ENCODE measurements at regions not wholly inside any gene's neighbourhood (a gene's known extent, or its start where the extent isn't known, plus 50 kb on each side); places are given as distances from the start of the nearest gene placed in this dataset.

GRCh38 chr20:7085467-7085866, 318.0 kb downstream of the BMP2 start:
- DNase-seq (ENCODE audit: low read depth) = no peak

- DNase-seq (ENCODE audit: low read depth) = no peak
Measured at GRCh38 chr20:7087803-7088202, 320.3 kb downstream of the BMP2 start.

GRCh38 chr20:7090001-7090400, 322.5 kb downstream of the BMP2 start:
- DNase-seq (ENCODE audit: low read depth) = no peak

- no peak for DNase-seq (ENCODE audit: low read depth)
Measured at GRCh38 chr20:7090811-7091210, 323.3 kb downstream of the BMP2 start.

- no peak for DNase-seq (ENCODE audit: low read depth)
Measured at GRCh38 chr20:7091655-7092054, 324.2 kb downstream of the BMP2 start.

GRCh38 chr20:7094438-7094997, 327.0 kb downstream of the BMP2 start:
- no peak for DNase-seq (ENCODE audit: low read depth)

- no peak for DNase-seq (ENCODE audit: low read depth)
Measured at GRCh38 chr20:7106910-7107309, 339.4 kb downstream of the BMP2 start.

GRCh38 chr20:7108929-7109328, 341.4 kb downstream of the BMP2 start:
- no peak for DNase-seq (ENCODE audit: low read depth)

GRCh38 chr20:7113577-7114466, 346.3 kb downstream of the BMP2 start:
- no peak for DNase-seq (ENCODE audit: low read depth)

- no peak for DNase-seq (ENCODE audit: low read depth)
Measured at GRCh38 chr20:7123457-7123856, 356.0 kb downstream of the BMP2 start.

GRCh38 chr20:7124120-7124519, 356.6 kb downstream of the BMP2 start:
- DNase-seq (ENCODE audit: low read depth) = no peak

- no peak for DNase-seq (ENCODE audit: low read depth)
Measured at GRCh38 chr20:7136886-7137285, 369.4 kb downstream of the BMP2 start.

GRCh38 chr20:7137395-7138151, 370.1 kb downstream of the BMP2 start:
- DNase-seq (ENCODE audit: low read depth) = no peak

- DNase-seq (ENCODE audit: low read depth) = no peak
Measured at GRCh38 chr20:7144464-7144863, 377.0 kb downstream of the BMP2 start.

- no peak for DNase-seq (ENCODE audit: low read depth)
Measured at GRCh38 chr20:7146552-7147219, 379.2 kb downstream of the BMP2 start.

GRCh38 chr20:7147220-7147601, 379.7 kb downstream of the BMP2 start:
- DNase-seq (ENCODE audit: low read depth) = no peak

- DNase-seq (ENCODE audit: low read depth) = no peak
Measured at GRCh38 chr20:7151676-7152470, 384.4 kb downstream of the BMP2 start.

- DNase-seq (ENCODE audit: low read depth) = no peak
Measured at GRCh38 chr20:7155282-7155681, 387.8 kb downstream of the BMP2 start.

GRCh38 chr20:7155794-7156193, 388.3 kb downstream of the BMP2 start:
- DNase-seq (ENCODE audit: low read depth) = no peak

GRCh38 chr20:7159903-7160302, 392.4 kb downstream of the BMP2 start:
- no peak for DNase-seq (ENCODE audit: low read depth)

GRCh38 chr20:7161690-7162089, 394.2 kb downstream of the BMP2 start:
- no peak for DNase-seq (ENCODE audit: low read depth)

- no peak for DNase-seq (ENCODE audit: low read depth)
Measured at GRCh38 chr20:7171911-7172310, 404.4 kb downstream of the BMP2 start.
